Erythroblast (primary cell): ENCODE measurements at regions not wholly inside any gene's neighbourhood (a gene's known extent, or its start where the extent isn't known, plus 50 kb on each side); places are given as distances from the start of the nearest gene placed in this dataset.

Experiments used
- GATA1 ChIP-seq: IDR thresholded peaks from 2 replicates; pipeline ENCODE4 v1.6.1; 2011; ENCODE audit warnings: low read depth, mild to moderate bottlenecking, control low read depth, low read length, moderate library complexity
- POLR2A ChIP-seq: IDR thresholded peaks from 2 replicates; pipeline ENCODE4 v1.6.1; 2011; ENCODE audit warnings: mild to moderate bottlenecking, low read length

DNA sequence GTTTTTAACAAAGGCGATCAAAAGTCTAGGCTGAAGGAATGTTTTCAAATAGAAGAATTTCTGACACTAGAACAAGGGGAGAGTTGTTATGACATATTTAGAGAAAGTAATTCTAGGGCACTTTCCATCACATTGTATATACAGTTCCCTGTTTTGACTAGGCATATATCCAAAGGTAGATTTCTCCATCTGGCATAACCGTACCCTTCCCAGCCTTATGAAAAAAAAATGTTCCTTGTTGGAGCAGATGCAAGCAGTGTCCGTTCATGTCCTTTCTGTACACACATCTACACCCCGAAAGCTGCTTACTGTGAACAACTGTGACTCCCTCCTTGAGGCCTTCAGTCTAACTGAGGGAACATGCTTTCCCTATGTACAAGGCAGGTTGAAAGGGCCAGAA, 271.7 kb upstream of the GBE1 start:
- TF ChIP-seq POLR2A (no peak), GATA1 (no peak)
